ENCODE measurements at regions not wholly inside any gene's neighbourhood (a gene's known extent, or its start where the extent isn't known, plus 50 kb on each side); places are given as distances from the start of the nearest gene placed in this dataset.

GRCh38 chr5:144538845-144539244 lies 368.2 kb downstream of the KCTD16 start:
- Histone ChIP-seq H3K4me3 (no peak overlapping the region), H3K27ac (no peak overlapping the region)

All from skin epidermis (tissue), 12 donors.